Neuronal stem cell (in vitro differentiated cells): ENCODE measurements at regions not wholly inside any gene's neighbourhood (a gene's known extent, or its start where the extent isn't known, plus 50 kb on each side); places are given as distances from the start of the nearest gene placed in this dataset.

Experiments
- DNase-seq: peaks from one replicate; pipeline ENCODE4 v3.0.0-alpha.2; 2013; ENCODE audit warnings: low spot score
- H2AFZ ChIP-seq: one replicate; pipeline ENCODE4 v1.6.1; 2013; ENCODE audit warnings: mild to moderate bottlenecking, low read length, inconsistent platforms
- H2AK5ac ChIP-seq: 2 replicates; pipeline ENCODE4 v1.6.1; 2013; ENCODE audit warnings: low read depth, mild to moderate bottlenecking, inconsistent platforms, low read length, moderate library complexity, mixed read lengths
- H2BK120ac ChIP-seq: 2 replicates; pipeline ENCODE4 v1.6.1; 2013; ENCODE audit warnings: low read depth, mild to moderate bottlenecking, inconsistent platforms, low read length, moderate library complexity, mixed read lengths
- H2BK12ac ChIP-seq: one replicate; pipeline ENCODE4 v1.6.1; 2013; ENCODE audit warnings: low read length, inconsistent platforms
- H2BK15ac ChIP-seq: 2 replicates; pipeline ENCODE4 v1.6.1; 2013; ENCODE audit warnings: mild to moderate bottlenecking, low read length, inconsistent platforms, mixed read lengths
- H2BK5ac ChIP-seq: one replicate; pipeline ENCODE4 v1.6.1; 2013; ENCODE audit warnings: inconsistent platforms, mild to moderate bottlenecking, low read length, moderate library complexity
- H3K14ac ChIP-seq: one replicate; pipeline ENCODE4 v1.6.1; 2013; ENCODE audit warnings: low read length, inconsistent platforms
- H3K18ac ChIP-seq: 2 replicates; pipeline ENCODE4 v1.6.1; 2013; ENCODE audit warnings: low read length, inconsistent platforms
- H3K23ac ChIP-seq: 2 replicates; pipeline ENCODE4 v1.6.1; 2013; ENCODE audit warnings: low read depth, mild to moderate bottlenecking, mixed read lengths, low read length, inconsistent platforms; ENCODE audit not compliant: poor library complexity
- H3K27ac ChIP-seq: replicated peaks from 3 replicates; pipeline ENCODE4 v1.5.1; 2013; ENCODE audit warnings: low read length, inconsistent platforms
- H3K27me3 ChIP-seq, 3 experiments: 2 replicates each; pipeline ENCODE4 v1.6.1; 2013; ENCODE audit warnings: low read length in 3 of 3, mild to moderate bottlenecking in 2 of 3, inconsistent platforms in 1 of 3, low read depth in 1 of 3, mixed read lengths in 1 of 3, moderate library complexity in 1 of 3; ENCODE audit not compliant: control insufficient read depth in 3 of 3, insufficient read depth in 3 of 3
- H3K36me3 ChIP-seq, 2 donors: replicated peaks in 1 of 2; 2 replicates each; pipeline ENCODE4 v1.6.1; 2013; ENCODE audit warnings: low read length in 2 of 2; ENCODE audit not compliant: control insufficient read depth in 2 of 2, insufficient read depth in 2 of 2
- H3K4ac ChIP-seq: 2 replicates; pipeline ENCODE4 v1.6.1; 2013; ENCODE audit warnings: inconsistent platforms, mild to moderate bottlenecking, low read length, moderate library complexity
- H3K4me1 ChIP-seq, 2 donors: 1 replicate in 1 of 2; 2 replicates in 1 of 2; pipeline ENCODE4 v1.6.1; 2013; ENCODE audit warnings: low read length in 2 of 2, low read depth in 1 of 2; ENCODE audit not compliant: control insufficient read depth in 2 of 2, insufficient read depth in 1 of 2
- H3K4me2 ChIP-seq: one replicate; pipeline ENCODE4 v1.6.1; 2013; ENCODE audit warnings: mild to moderate bottlenecking, low read length, inconsistent platforms; ENCODE audit not compliant: insufficient read depth, poor library complexity, severe bottlenecking
- H3K4me3 ChIP-seq, 2 donors: 2 replicates each; pipeline ENCODE4 v1.5.1; 2013; ENCODE audit warnings: low read length in 2 of 2, mild to moderate bottlenecking in 2 of 2, inconsistent platforms in 1 of 2, moderate library complexity in 1 of 2
- H3K79me1 ChIP-seq: one replicate; pipeline ENCODE4 v1.6.1; 2013; ENCODE audit warnings: low read depth, mild to moderate bottlenecking, inconsistent platforms, low read length, moderate library complexity
- H3K9ac ChIP-seq: one replicate; pipeline ENCODE4 v1.6.1; 2013; ENCODE audit warnings: mild to moderate bottlenecking, low read depth, low read length, inconsistent platforms; ENCODE audit not compliant: poor library complexity
- H3K9me3 ChIP-seq, 2 donors: replicated peaks in 1 of 2; 2 replicates each; pipeline versions ENCODE3 to v1.6.1; 2013; ENCODE audit warnings: low read length in 2 of 2, mild to moderate bottlenecking in 2 of 2, inconsistent platforms in 1 of 2, low read depth in 1 of 2, mixed read lengths in 1 of 2, moderate library complexity in 1 of 2; ENCODE audit not compliant: control insufficient read depth in 2 of 2, insufficient read depth in 1 of 2
- H4K8ac ChIP-seq: one replicate; pipeline ENCODE4 v1.6.1; 2013; ENCODE audit warnings: low read depth, mild to moderate bottlenecking, inconsistent platforms, low read length, moderate library complexity
- H4K91ac ChIP-seq: one replicate; pipeline ENCODE4 v1.6.1; 2013; ENCODE audit warnings: low read length, low read depth, mild to moderate bottlenecking, inconsistent platforms; ENCODE audit not compliant: poor library complexity
- WGBS, 2 donors: extraction: QIAGEN DNeasy Blood & Tissue Kit; methylation state at CpG; one replicate each; pipeline ENCODE4 v1.1.7; 2013; ENCODE audit warnings: missing lambda C conversion rate in 2 of 2, mixed read lengths in 1 of 2; ENCODE audit not compliant: insufficient read length in 2 of 2, insufficient replicate concordance in 1 of 2; ENCODE audit errors: extremely low coverage in 2 of 2; 5-methylcytosine and 5-hydroxymethylcytosine counted together

GRCh38 chr9:96137671-96138429, 164.1 kb downstream of the HSD17B3 start:
- H3K27ac ChIP-seq = no peak overlapping the region

GRCh38 chr9:96136992-96137670, 164.8 kb downstream of the HSD17B3 start:
- peaks cover 10 to 31% of the 10 kb centered on the region in 2 donors for H3K4me1 ChIP-seq
- H3K27ac ChIP-seq = no peak overlapping the region
- no peak overlapping the region for H3K9ac ChIP-seq
- no peak for DNase-seq
- no peaks in the 10 kb centered on the region for H3K27me3 ChIP-seq
- no CpG with 5 or more reads among the region's 8 CpGs for WGBS, 2 donors
- no peak overlapping the region for H3K4ac ChIP-seq
- no peak overlapping the region for H2BK120ac ChIP-seq
- H3K4me2 ChIP-seq = no peak overlapping the region
- H3K79me1 ChIP-seq = no peaks in the 10 kb centered on the region
- no peak overlapping the region for H3K23ac ChIP-seq
- H3K14ac ChIP-seq = no peak overlapping the region
- H2AFZ ChIP-seq = peak overlapping the region; percentile 81
- H2BK12ac ChIP-seq = no peak overlapping the region
- H3K18ac ChIP-seq = no peak overlapping the region
- H4K8ac ChIP-seq = no peak overlapping the region
- no peak overlapping the region for H2BK5ac ChIP-seq
- peaks cover 0 to 11% of the 10 kb centered on the region in 2 donors for H3K9me3 ChIP-seq
- no peak overlapping the region for H2BK15ac ChIP-seq
- no peak overlapping the region for H2AK5ac ChIP-seq
- no peak overlapping the region for H4K91ac ChIP-seq
- no peak overlapping the region for H3K4me3 ChIP-seq
- H3K36me3 ChIP-seq = no peaks in the 10 kb centered on the region

More at GRCh38 chr9:96137671-96138429, 164.1 kb downstream of the HSD17B3 start:
- Histone ChIP-seq H2BK12ac (no peak overlapping the region), H3K79me1 (no peaks in the 10 kb centered on the region), H3K23ac (no peak overlapping the region), H4K91ac (no peak overlapping the region), H2AK5ac (no peak overlapping the region), H4K8ac (no peak overlapping the region), H3K4me3 (no peak overlapping the region), H2AFZ (peak overlapping the region; percentile 81), H3K27me3 (no peaks in the 10 kb centered on the region), H3K14ac (no peak overlapping the region), H3K4ac (no peak overlapping the region), H2BK120ac (no peak overlapping the region), H3K36me3 (no peaks in the 10 kb centered on the region), H3K4me2 (no peak overlapping the region), H3K4me1 (peaks cover 10 to 31% of the 10 kb centered on the region in 2 donors), H3K9ac (no peak overlapping the region), H2BK15ac (no peak overlapping the region), H2BK5ac (no peak overlapping the region), H3K9me3 (peaks cover 0 to 11% of the 10 kb centered on the region in 2 donors), H3K18ac (no peak overlapping the region)
- no CpG with 5 or more reads among the region's 6 CpGs for WGBS, 2 donors
- DNase-seq = no peak

DNA sequence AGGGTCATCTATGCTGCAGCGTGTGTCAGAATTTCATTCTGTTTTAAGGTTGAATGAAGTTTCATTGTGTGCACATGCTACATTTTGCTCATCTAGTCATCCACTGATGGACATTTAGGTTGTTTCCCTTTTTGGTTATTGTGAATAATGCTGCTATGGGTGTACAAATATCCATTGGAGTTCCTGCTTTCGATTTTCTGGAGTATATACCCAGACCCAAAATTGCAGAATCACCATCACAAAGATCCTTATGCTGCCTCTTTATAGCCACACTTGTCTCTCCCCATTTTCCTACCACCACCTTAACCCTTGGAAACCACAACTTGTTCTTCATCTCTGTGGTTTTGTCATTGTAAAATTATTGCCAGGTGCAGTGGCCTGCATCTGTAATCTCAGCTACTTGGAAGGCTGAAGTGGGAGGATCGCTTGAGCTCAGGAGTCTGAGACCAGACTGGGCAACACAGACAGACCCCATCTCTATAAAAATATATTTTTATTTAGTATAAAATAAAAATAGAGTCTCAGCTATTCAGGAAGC, 166.2 kb downstream of the HSD17B3 start:
- WGBS, 2 donors = no CpG with 5 or more reads among the region's 3 CpGs
- H4K8ac ChIP-seq = no peak overlapping the region

More for the DNA sequence above, 166.2 kb downstream of the HSD17B3 start:
- Histone ChIP-seq H3K36me3 (no peaks in the 10 kb centered on the region), H2BK15ac (no peak overlapping the region), H3K4me2 (no peak overlapping the region), H3K14ac (no peak overlapping the region), H3K27me3 (no peaks in the 10 kb centered on the region), H2AK5ac (no peak overlapping the region), H3K4ac (no peak overlapping the region), H3K4me1 (peaks cover 10 to 21% of the 10 kb centered on the region in 2 donors), H3K23ac (no peak overlapping the region), H3K18ac (no peak overlapping the region), H3K9me3 (peaks cover 0 to 11% of the 10 kb centered on the region in 2 donors), H2BK5ac (no peak overlapping the region), H3K27ac (no peak overlapping the region), H4K91ac (no peak overlapping the region), H2AFZ (no peak overlapping the region), H3K79me1 (no peaks in the 10 kb centered on the region), H3K4me3 (no peak overlapping the region), H3K9ac (no peak overlapping the region), H2BK120ac (no peak overlapping the region), H2BK12ac (no peak overlapping the region)
- no peak for DNase-seq
